Tibial nerve (tissue), 3 donors: ENCODE measurements at regions not wholly inside any gene's neighbourhood (a gene's known extent, or its start where the extent isn't known, plus 50 kb on each side); places are given as distances from the start of the nearest gene placed in this dataset.

Experiments used
- CTCF ChIP-seq, 5 experiments: fragments of 200-600 bp in 3 of 5; fragments of 450-650 bp in 2 of 5; sonication (generic) in 3 of 5; IDR thresholded peaks; one replicate each; pipeline ENCODE4 v1.5.1; 2016 to 2019; ENCODE audit warnings: antibody characterized with exemption in 5 of 5, mild to moderate bottlenecking in 3 of 5, moderate library complexity in 2 of 5
- POLR2A ChIP-seq, 2 donors: fragments of 450-650 bp; IDR thresholded peaks; one replicate each; pipeline ENCODE4 v1.6.1; 2017; ENCODE audit warnings: antibody characterized with exemption in 2 of 2, mild to moderate bottlenecking in 2 of 2, moderate library complexity in 2 of 2

GRCh38 chr6:19204445-19204844, 632.7 kb upstream of the ID4 start:
- TF ChIP-seq CTCF (IDR thresholded peaks at IDR 0.05), result no peak
- TF ChIP-seq POLR2A (IDR thresholded peaks at IDR 0.05), result no peak
